Liver (tissue), 7 donors: ENCODE measurements at regions not wholly inside any gene's neighbourhood (a gene's known extent, or its start where the extent isn't known, plus 50 kb on each side); places are given as distances from the start of the nearest gene placed in this dataset.

ENCODE experiments used
- DNase-seq: peaks from one replicate; pipeline ENCODE4 v3.0.0-alpha.2; 2017; ENCODE audit warnings: low spot score
- H3K27ac ChIP-seq, 2 donors: one replicate each; pipeline ENCODE4 v1.7.0; 2013; ENCODE audit warnings: inconsistent platforms in 2 of 2, low read length in 2 of 2, control low read depth in 1 of 2, low read depth in 1 of 2, mild to moderate bottlenecking in 1 of 2
- H3K27me3 ChIP-seq, 4 donors: one replicate each; pipeline versions ENCODE4 v1.6.1 to v1.7.0; 2013; ENCODE audit warnings: low read length in 3 of 4, inconsistent platforms in 1 of 4, mild to moderate bottlenecking in 1 of 4, moderate library complexity in 1 of 4; ENCODE audit not compliant: control insufficient read depth in 4 of 4, insufficient read depth in 4 of 4
- H3K36me3 ChIP-seq, 4 donors: one replicate each; pipeline versions ENCODE4 v1.6.1 to v1.7.0; 2013; ENCODE audit warnings: low read length in 3 of 4, mild to moderate bottlenecking in 3 of 4, low read depth in 1 of 4, moderate library complexity in 1 of 4; ENCODE audit not compliant: control insufficient read depth in 4 of 4, insufficient read depth in 3 of 4
- H3K4me1 ChIP-seq, 4 donors: one replicate each; pipeline versions ENCODE4 v1.6.1 to v1.7.0; 2013; ENCODE audit warnings: low read length in 3 of 4, mild to moderate bottlenecking in 3 of 4, moderate library complexity in 1 of 4; ENCODE audit not compliant: control insufficient read depth in 4 of 4, insufficient read depth in 4 of 4
- H3K4me3 ChIP-seq, 3 donors: one replicate each; pipeline versions ENCODE4 v1.6.1 to v1.7.0; 2013; ENCODE audit warnings: low read length in 3 of 3, control low read depth in 1 of 3, low read depth in 1 of 3, mild to moderate bottlenecking in 1 of 3
- H3K9ac ChIP-seq, 2 donors: one replicate each; pipeline ENCODE4 v1.7.0; 2013; ENCODE audit warnings: low read length in 2 of 2, mild to moderate bottlenecking in 2 of 2, moderate library complexity in 2 of 2, control low read depth in 1 of 2, low read depth in 1 of 2
- H3K9me3 ChIP-seq, 4 donors: one replicate each; pipeline versions ENCODE4 v1.6.1 to v1.7.0; 2013; ENCODE audit warnings: low read length in 3 of 4; ENCODE audit not compliant: control insufficient read depth in 4 of 4
- ATF3 ChIP-seq: IDR thresholded peaks from 2 replicates; pipeline ENCODE4 v1.6.1; 2016; ENCODE audit warnings: antibody characterized with exemption
- EGR1 ChIP-seq, 2 donors: IDR thresholded peaks; 2 replicates each; pipeline ENCODE4 v1.6.1; 2016 to 2018; ENCODE audit warnings: antibody characterized with exemption in 2 of 2, low read depth in 2 of 2
- HNF4A ChIP-seq, 2 donors: conservative IDR thresholded peaks; 2 replicates each; pipeline ENCODE4 v1.6.1; 2016; ENCODE audit warnings: antibody characterized with exemption in 2 of 2, mild to moderate bottlenecking in 2 of 2
- HNF4G ChIP-seq: IDR thresholded peaks from 2 replicates; pipeline ENCODE4 v1.6.1; 2016; ENCODE audit warnings: antibody characterized with exemption
- JUND ChIP-seq, 2 donors: IDR thresholded peaks; 2 replicates each; pipeline ENCODE4 v1.6.1; 2016; ENCODE audit warnings: antibody characterized with exemption in 2 of 2
- REST ChIP-seq: IDR thresholded peaks from 2 replicates; pipeline ENCODE4 v1.6.1; 2016; ENCODE audit warnings: antibody characterized with exemption, mild to moderate bottlenecking
- RXRA ChIP-seq, 2 donors: IDR thresholded peaks; 2 replicates each; pipeline ENCODE4 v1.6.1; 2017 to 2018; ENCODE audit warnings: antibody characterized with exemption in 2 of 2, mild to moderate bottlenecking in 1 of 2
- TAF1 ChIP-seq: conservative IDR thresholded peaks from 2 replicates; pipeline ENCODE4 v1.6.1; 2016; ENCODE audit warnings: antibody characterized with exemption, mild to moderate bottlenecking
- WGBS: extraction: QIAGEN DNeasy Blood & Tissue Kit; methylation state at CpG from one replicate; pipeline ENCODE4 v1.1.7; 2013; 5-methylcytosine and 5-hydroxymethylcytosine counted together
- donor health status: healthy.
- donor health status: healthy.
- donor health status: healthy.
- donor health status: healthy.

- H3K9ac ChIP-seq = no peak overlapping the region
- no peaks in the 10 kb centered on the region for H3K9me3 ChIP-seq
- no peak for TF ChIP-seq HNF4G
- WGBS = 80% methylated on average over 4 of the region's 4 CpGs
- H3K4me3 ChIP-seq = no peak overlapping the region
- DNase-seq = no peak
- no peaks in the 10 kb centered on the region for H3K27me3 ChIP-seq
- H3K27ac ChIP-seq = no peak overlapping the region
- H3K36me3 ChIP-seq = no peaks in the 10 kb centered on the region
- no peaks in the 10 kb centered on the region for H3K4me1 ChIP-seq
These were observed 100.2 kb upstream of the ADAMTS16 start for GRCh38 chr5:5039918-5040317.

GRCh38 chr5:5040712-5041111, 99.4 kb upstream of the ADAMTS16 start:
- 58% methylated on average over 3 of the region's 3 CpGs for WGBS
- Histone ChIP-seq H3K27me3 (no peaks in the 10 kb centered on the region), H3K4me3 (no peak overlapping the region), H3K27ac (no peak overlapping the region), H3K36me3 (no peaks in the 10 kb centered on the region), H3K9me3 (no peaks in the 10 kb centered on the region), H3K9ac (no peak overlapping the region), H3K4me1 (no peaks in the 10 kb centered on the region)
- TF ChIP-seq HNF4A (conservative IDR thresholded peaks at IDR 0.05) = no peak
- no peak for DNase-seq

GRCh38 chr5:5042806-5043205, 97.3 kb upstream of the ADAMTS16 start:
- Histone ChIP-seq H3K4me1 (no peaks in the 10 kb centered on the region), H3K9ac (no peak overlapping the region), H3K4me3 (no peak overlapping the region), H3K27ac (no peak overlapping the region), H3K27me3 (no peaks in the 10 kb centered on the region), H3K9me3 (no peaks in the 10 kb centered on the region), H3K36me3 (no peaks in the 10 kb centered on the region)
- no peak for TF ChIP-seq TAF1
- no peak for TF ChIP-seq RXRA (IDR thresholded peaks at IDR 0.05)
- TF ChIP-seq EGR1 (IDR thresholded peaks at IDR 0.05; ENCODE audit: low read depth in 2 of 2) = no peak
- no peak for TF ChIP-seq JUND (IDR thresholded peaks at IDR 0.05)
- no peak for DNase-seq

GRCh38 chr5:5043346-5043745, 96.8 kb upstream of the ADAMTS16 start:
- 32% methylated on average over 2 of the region's 2 CpGs for WGBS
- H3K27ac ChIP-seq = no peak overlapping the region
- H3K27me3 ChIP-seq = no peaks in the 10 kb centered on the region
- no peak overlapping the region for H3K4me3 ChIP-seq
- no peaks in the 10 kb centered on the region for H3K36me3 ChIP-seq
- TF ChIP-seq REST = no peak
- no peak for TF ChIP-seq RXRA (IDR thresholded peaks at IDR 0.05)
- no peak for TF ChIP-seq HNF4G
- no peak for TF ChIP-seq ATF3
- DNase-seq = no peak
- H3K4me1 ChIP-seq = no peaks in the 10 kb centered on the region
- no peak overlapping the region for H3K9ac ChIP-seq
- no peaks in the 10 kb centered on the region for H3K9me3 ChIP-seq
